GM18511 (cell line): ENCODE measurements at regions not wholly inside any gene's neighbourhood (a gene's known extent, or its start where the extent isn't known, plus 50 kb on each side); places are given as distances from the start of the nearest gene placed in this dataset.
"Not testable (repeated sequence)": the region's sequence is repeated elsewhere in the genome, so short reads cannot be mapped to it uniquely, and the experiment has no call there.

Experiments
- ATAC-seq: cut with Tn5 transposase; IDR thresholded peaks from one replicate; pipeline ENCODE4 v1.9.1; 2021; ENCODE audit warnings: mild to moderate bottlenecking, moderate library complexity; ENCODE audit not compliant: unreplicated experiment

DNA sequence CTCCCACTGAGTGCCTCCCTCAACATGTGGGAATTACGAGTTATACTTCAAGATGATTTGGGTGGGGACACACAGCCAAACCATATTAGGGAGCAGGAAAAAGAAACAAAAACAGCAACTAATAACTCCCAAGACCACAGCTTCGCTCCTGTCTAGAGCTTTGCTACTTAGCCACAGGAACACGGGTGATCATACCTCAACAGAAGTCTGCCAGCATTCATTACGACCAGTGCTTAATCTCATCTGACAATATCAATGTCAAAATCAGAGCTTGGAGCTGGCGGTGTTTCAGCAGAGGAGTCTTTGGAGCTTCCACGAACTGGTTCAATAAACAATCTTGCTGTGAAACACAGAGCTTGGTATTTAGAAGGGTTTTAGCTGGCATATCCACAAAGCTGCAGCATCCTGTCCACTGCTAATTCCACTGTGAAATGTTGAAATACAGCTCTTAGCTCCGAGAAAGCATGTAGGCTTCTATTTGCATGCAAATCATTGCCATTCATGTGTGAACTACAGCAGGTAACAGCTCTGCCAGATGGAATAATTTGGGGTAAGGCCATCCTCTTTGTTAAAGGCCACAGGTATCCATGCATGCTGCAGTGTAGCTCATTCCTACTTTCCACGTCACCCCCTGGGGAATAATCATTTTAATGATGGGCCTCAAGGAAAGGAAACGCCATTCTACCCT is 128.4 kb upstream of the GOT2 start:
- ATAC-seq, result no peak

DNA sequence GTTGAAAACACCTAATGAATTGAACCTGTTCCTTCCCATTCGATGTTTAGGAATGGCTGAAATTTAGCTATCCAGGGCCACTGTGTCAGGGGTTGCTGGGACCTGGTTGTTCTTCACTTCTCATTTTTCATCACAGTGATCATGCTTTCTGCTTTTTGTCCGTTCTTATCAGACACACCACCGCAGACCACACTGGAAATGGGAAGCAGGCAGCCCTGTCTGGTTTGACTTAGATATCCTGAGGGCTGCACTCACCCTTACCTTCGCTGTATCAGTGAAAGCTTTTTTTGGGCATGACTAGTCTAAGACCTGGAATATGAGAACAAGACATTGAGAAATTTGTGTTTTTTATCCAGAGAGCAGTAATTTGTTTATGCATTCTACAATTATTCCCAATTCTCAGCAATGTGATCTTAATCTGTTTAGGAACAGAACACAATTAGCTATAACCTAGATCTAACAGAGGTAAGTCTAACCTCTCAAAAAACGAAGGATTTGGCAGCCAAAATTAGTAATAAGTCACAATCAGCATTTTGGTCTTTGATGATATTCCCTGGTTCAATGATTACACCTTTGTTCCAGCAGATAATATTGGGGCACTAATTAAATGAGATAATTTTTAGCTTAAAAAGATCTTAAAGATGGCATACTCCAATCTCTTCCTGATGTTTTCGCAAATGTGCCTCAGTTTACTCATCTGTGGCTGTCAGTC is 126.0 kb upstream of the GOT2 start:
- no peak for ATAC-seq

DNA sequence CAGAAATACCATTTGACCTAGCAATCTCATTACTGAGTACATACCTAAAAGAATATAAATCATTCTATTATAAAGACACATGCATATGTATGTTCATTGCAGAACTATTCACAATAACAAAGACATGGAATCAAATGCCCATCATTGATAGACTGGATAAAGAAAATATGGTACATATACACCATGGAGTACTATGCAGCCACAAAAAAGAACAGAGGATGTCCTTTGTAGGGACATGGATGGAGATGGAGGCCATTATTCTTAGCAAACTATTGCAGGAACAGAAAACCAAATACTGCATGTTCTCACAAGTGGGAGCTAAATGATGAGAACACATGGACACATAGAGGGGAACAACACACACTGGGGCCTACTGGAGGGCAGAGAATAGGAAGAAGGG is 124.5 kb upstream of the GOT2 start:
- not testable (repeated sequence) for ATAC-seq

DNA sequence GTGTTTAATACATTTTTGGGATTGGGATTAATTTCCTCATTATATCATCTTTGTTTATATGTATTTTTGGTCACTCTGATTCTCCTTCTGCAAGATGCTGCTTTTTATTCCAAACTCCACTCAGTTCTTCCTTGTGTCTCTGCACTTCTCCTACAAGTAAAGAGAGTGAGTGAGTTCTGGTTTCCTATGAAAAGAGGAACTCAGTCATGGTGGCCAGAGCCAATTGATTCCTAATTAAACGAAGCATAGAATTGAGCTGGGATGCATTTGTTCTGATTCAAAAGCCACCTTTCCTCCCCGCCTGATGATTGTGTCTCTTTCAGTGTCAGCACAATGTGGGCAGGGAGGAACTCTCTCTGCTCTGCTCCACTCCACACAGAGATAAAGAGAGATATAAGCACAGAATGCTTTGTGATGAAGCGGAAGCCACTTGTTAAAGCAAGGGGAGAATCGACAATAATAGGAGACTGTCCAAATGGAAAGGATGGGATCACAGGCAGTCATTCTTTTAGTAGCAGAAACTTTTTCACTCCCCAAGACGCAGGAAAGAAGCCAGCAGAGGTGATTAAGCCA is 121.3 kb upstream of the GOT2 start:
- ATAC-seq, result no peak

DNA sequence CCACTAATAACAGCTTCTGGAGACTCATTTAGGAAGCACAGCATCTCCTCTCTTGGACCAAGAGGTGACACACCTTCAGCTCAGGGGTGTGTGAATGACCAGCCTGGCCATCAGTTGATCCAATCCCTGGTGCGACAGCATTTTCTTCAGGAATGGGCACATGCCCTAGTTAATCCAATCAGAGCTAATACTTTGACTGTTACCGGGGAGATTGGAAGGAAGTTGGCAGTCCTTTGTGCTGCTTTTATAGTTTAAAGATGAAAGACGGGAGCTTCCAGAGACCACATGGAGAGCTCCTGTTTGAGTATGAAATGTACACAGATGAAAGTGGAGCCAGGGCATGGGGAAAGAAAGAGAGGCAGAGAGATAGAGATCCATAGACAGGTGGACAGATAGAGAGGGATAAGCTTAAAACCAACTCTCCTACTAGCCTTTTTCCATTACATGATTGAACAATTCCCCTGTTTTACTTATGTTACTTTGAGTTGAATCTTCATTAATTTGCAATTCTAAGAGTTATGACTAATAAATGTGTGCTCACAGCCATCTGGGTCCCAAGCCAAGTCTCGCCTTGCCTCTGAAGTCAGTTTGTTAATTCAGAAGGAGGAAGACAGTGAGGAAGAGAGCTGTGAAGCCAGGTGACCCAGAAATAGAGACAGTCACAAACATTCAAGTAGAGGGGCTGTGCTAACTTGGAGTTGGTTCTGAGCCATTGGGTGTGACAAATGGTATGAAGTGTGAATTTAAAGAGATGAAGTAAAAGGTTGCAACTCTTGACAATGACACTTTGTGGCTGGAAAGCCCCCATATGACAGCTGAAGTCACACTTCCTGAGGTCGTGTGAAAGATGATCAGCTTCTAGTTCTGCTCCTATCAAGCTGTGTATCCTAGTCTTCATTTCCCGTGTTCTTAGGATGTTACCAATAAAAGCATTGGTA is 120.0 kb upstream of the GOT2 start:
- peak; percentile 81 for ATAC-seq

DNA sequence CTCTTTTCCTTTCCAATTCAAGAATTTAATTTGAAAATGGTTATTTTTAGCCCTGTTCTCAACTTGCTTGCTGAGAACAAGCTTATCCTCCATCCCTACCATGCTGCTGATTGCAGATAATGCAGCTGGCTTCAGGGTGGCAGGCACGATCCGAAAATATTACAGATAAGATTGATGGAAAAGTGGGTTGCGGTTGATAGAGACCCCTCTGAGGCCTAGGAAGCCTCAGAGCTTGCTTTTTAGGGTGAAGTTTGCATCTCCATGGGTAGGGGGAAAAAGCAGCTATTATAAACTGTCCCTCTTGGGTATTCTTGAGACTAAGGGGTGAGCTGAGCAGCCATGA is 116.5 kb upstream of the GOT2 start:
- ATAC-seq, result no peak

DNA sequence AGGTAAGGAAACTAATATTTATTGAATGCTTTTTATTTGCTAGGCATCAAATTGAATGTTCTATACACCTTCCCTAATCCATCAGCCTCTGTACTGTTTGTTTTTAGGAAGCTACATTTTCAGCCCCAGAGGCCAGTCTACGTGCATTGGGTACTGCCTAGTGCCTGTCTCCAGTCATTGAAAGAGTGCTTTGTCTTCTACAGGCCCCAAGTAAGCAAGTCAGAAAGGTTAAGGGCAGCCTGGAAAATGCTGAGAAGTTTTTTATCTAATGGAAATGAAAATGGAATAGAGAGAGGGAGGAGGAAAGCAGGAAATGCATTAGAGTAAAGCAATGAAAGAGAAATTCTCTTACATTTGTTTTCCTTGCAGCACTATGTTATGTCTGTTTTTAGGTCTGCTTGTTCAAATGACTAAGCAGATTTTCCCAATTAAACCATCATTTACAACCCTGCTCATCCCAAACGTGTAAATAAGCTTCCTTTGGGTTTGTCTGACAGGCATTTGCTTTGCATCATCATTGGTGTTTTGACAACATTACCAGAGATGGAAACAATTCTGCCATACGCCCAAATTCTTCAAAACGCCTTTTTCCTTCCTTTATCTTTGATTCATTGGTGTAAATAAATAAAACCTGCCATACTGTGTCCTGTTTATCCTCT is 116.0 kb upstream of the GOT2 start:
- ATAC-seq, result no peak

DNA sequence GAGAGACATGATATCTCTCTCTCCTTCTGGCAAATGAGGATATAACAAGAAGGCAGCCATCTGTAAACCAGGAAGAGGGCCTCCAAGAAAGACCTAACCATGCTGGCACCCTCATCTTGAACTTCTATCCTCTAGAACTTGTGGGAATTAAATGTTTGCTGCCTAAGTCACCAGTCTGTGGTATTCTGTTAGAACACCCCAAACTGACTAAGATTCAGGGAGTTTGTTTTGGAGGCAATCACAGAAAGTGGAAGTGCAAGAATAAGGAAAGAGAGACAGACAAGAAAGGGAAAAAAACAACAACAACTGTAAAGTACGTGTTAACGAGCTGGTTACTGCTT is 114.5 kb upstream of the GOT2 start:
- no peak for ATAC-seq

DNA sequence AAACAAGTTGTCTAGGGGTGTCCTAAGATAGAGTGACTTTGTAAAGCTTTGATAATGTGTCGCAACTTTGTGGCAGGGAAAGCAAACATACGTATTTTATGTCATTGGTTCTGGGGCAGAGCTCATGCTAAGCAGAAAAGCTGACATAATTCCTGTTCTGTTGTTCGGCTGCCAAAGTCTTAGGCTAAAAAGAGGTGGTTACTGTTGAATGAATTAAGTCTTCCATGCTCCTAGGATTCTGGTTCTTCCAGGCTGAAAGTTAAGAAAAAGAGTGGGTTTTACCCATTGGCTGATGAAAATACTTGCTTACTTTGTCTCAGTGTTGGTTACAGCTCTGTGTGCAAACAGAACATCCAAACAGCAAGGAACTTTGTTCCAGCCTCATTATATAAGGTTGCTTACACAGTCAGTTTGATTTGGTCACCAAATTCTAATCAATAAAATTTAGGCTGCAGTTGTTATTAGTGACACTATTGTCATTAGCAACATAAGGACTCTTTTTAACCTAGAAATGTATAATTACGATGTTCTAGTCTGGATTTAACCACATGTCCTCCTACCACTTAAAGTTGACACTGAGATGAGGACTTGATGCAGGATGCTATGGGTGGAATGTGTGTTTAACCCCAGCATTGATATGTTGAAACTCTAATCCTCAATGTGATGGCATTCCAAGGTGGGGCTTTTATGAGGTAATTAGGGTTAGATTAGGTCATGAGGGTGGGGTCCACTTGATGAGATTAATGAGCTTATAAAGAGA is 114.0 kb upstream of the GOT2 start:
- ATAC-seq, result no peak

DNA sequence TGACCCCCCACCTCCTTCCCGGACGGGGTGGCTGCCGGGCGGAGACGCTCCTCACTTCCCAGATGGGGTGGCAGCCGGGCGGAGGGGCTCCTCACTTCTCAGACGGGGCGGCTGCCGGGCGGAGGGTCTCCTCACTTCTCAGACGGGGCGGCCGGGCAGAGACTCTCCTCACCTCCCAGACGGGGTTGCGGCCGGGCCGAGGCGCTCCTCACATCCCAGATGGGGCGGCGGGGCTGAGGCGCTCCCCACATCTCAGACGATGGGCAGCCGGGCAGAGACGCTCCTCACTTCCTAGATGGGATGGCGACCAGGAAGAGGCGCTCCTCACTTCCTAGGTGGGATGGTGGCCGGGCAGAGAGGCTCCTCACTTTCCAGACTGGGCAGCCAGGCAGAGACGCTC is 112.1 kb upstream of the GOT2 start:
- ATAC-seq, result not testable (repeated sequence)

DNA sequence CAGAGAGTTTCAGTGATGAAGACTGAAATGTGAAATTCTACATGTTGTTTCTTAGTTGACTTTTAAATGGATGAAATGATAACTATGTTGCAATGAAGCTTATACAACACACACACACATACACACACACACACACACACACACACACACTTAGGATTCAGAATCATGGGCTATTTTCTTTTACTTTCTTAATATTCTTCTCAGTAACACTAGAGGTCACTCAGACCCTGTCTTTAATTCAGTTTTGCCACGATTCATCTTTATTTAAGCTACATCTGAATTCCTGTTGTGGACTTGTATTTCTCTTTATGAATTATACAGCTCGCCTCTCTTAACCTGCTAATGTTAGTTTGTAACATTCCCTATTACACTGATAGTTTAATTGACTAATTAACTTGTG is 109.6 kb upstream of the GOT2 start:
- peak; percentile 52 for ATAC-seq

DNA sequence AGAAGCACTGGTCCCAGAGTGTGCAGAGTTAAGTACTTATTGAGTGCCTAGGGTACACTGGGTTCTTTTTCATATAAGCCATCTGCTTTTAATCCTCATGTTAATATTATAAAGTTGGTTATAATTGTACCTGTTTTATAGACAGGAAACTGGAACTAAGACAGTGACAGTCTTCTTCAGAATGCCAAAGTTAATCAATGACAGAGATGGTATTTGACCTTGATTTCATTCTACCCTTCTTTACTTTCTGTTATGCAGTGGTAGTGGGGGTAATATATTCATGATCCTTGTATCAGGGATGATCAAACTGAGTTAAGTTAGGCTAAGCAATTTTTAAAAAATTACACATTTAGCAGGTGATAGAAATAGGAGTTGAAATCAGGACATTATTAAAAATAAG is 108.6 kb upstream of the GOT2 start:
- ATAC-seq, result peak; percentile 76

DNA sequence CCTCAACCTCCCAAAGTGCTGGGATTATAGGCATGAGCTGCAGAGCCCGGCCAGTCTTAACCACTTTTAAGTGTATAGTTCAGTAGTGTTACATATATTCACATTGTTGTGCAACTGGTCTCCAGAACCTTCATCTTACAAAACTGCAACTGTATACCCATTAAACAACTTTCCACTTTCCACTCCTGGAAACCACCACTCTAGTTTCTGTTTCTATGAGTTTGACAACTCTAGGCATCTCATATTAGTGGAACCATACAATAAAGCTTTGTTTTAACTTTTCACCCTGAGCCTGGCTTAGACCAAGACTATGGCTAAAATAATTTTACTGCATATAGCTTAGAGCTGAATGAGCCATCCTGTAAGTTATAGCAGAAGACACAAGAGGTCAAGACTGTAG is 108.0 kb upstream of the GOT2 start:
- peak; percentile 69 for ATAC-seq

DNA sequence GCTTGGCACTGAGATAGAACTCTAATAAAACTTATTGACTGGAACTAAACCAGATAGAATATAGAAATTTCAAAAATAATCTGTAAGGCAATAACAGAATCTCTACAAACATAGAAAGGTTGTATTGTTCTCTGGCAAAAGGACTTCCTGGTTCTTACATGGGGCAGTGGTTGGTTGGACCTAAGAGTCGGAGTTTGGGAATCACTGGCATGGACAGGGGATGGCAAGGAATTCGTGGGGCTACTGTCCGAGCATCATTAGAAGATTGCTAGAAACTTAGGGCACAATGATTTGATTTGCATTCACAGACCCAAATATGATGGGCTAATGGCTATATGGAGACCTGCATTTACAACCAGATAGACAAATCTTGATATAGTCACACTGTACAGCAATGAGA is 103.8 kb upstream of the GOT2 start:
- ATAC-seq, result no peak

DNA sequence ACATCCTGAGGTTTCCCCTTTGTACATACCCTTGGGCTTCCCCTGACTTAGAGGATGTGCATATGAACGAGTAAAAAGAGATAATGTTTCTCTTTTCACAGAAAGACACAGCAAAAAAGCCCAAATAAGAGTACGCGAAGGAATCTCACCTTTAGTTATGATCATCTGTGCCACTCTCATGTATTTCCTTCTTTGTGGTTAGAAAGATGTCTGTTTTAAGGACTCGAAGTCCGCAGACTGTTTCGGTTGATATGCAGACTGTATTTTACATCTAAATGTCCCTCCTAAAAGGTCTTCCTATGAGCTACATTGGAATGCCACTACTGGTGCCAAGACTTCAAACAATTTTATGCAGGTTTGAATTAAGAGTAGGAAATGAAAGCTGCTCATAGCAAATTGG is 102.3 kb upstream of the GOT2 start:
- ATAC-seq, result peak; percentile 61

DNA sequence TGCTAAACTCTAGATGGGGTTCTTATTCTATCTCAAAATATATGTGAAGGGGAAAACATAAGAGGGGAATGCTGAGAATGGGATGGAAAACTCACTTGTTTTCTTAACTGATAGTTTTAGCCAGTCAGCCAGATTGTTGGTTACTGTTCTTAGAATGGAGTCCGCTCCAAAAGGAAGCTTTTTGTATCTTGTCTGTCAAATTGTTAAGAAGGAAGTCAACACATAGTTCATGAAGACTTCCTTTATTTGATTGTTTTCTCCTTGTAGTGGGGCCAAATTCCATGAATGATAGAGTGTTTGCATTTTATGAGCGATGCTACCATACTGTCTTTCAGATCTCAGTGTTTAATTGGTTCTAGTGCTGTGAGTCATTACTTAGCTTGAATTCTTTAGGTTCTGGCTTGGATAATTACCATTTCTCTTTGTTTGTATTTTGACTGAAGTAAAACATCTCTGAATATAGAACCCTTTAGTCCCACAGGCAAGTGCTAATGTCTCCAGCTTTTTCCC is 98.3 kb upstream of the GOT2 start:
- ATAC-seq, result no peak

DNA sequence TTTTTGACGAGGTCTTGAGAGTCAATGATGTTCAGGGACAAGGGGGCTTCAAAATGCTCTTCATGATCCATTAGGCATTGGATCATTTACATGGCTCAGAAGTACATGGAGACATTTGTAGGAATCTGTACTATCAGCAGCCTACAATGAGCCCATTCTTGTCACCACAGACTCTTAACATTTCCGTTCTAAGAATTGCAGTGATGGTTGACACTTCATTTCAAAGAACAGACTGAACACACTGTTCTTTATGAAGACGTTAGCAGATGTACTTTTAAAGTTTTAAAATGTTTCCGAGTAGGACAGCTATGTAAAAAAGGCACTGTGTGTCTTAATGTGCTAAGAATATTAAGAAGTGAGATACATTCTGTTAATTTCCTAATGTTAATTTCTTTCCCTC is 97.3 kb upstream of the GOT2 start:
- ATAC-seq, result no peak

DNA sequence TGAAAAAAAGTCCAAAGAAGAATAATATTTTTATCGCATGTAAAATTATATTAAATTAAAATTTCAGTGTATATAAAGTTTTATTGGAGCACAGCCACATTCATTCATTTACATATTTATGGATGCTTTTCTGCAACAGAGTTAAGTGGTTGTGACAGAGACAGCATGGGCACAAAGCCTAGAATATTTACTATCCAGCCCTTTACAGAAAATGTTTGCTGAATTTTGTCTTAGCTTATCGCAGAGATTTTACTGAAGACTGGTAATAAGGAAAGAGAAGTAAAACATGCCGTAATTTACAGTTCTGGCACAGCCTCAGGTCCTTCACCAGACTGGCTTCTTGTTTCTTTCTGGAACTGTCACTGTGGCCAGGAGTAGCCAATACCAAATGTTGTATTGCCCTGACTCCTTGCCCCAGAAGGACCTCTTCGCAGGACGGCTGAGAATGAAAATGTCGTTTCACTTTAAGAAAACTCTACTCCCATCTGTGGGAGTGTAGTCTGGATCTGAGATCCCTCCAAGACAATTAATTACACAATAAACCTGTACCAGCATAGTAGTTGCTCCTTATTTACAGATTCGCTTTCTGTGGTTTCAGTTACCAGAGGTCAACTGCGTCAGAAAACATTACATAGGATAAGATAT is 94.9 kb upstream of the GOT2 start:
- ATAC-seq, result no peak

DNA sequence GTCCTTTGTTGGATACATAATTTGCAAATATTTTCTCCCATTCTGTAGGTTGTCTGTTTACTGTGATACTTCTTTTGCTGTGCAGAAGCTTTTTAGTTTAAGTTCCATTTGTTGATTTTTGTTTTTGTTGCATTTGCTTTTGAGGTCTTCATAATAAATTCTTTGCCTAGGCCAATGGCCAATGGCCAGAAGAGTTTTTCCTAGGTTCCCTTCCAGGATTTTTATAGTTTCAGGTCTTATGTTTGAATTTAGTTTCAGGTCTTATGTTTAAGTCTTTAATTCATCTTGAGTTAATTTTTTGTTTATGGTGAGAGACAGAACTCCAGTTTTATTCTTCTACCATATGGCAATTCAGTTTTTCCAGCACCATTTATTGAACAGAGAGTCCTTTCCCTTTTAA is 90.1 kb upstream of the GOT2 start:
- no peak for ATAC-seq

DNA sequence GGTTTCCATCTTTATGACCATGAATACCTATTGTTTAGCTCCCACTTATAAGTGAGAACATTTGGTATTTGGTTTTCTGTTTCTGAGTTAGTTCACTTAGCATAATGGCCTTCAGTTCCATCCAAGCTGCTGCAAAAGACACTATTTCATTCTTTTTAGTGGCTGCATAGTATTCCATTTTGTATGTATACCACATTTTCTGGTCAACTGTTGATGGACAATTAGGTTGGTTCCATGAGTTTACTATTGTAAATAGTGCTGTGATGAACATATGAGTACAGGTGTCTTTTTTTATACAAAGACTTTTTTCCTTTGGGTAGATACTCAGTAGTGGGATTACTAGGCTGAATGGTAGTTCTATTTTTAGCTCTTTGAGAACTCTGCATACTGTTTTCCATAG is 87.8 kb upstream of the GOT2 start:
- ATAC-seq, result no peak
